HepG2 (cell line): ENCODE measurements at regions not wholly inside any gene's neighbourhood (a gene's known extent, or its start where the extent isn't known, plus 50 kb on each side); places are given as distances from the start of the nearest gene placed in this dataset.

Source experiments
- ATAC-seq: fragments of 200-7000 bp; cut with Tn5 transposase; 3 replicates; pipeline ENCODE4 v1.9.1; 2020; ENCODE audit warnings: mild to moderate bottlenecking, moderate library complexity
- BruUV-seq: library from RNA; stranded (reverse); fragments of 400-500 nt; replicated peaks from 2 replicates; lab custom pipeline; 2021; lab: Mats Ljungman, UMichigan
- CTCF ChIA-PET: fragments of 300-600 bp; formaldehyde crosslinking; extraction: SDS; loops from one replicate; lab custom pipeline; 2021; ENCODE audit warnings: low total read pairs, inconsistent platforms, low intra/inter-chr PET ratio; lab: Yijun Ruan, JAX
- POLR2A ChIA-PET: fragments of 350-600 bp; sonication (Branson Sonifier 250); formaldehyde crosslinking; loops from one replicate; lab custom pipeline; 2020; ENCODE audit warnings: antibody characterized with exemption, inconsistent platforms; lab: Yijun Ruan, JAX
- DNase-seq: peaks from one replicate; pipeline ENCODE4 v3.0.0-alpha.2; 2015; ENCODE audit warnings: low spot score
- FAIRE-seq: peaks from 3 replicates; lab custom pipeline; 2011; peaks lifted over from hg19 to GRCh38; lab: Jason Lieb, UNC
- H2AFZ ChIP-seq: one replicate; pipeline ENCODE4 v1.6.1; 2011; ENCODE audit warnings: low read length, inconsistent platforms
- H3K27ac ChIP-seq: fragments of 300-600 bp; 3 replicates; pipeline ENCODE4 v1.8.0; 2011; ENCODE audit warnings: mixed run types, mild to moderate bottlenecking, mixed read lengths, low read length, inconsistent platforms; ENCODE audit not compliant: insufficient read depth; ENCODE audit errors: extremely low read length
- H3K27me3 ChIP-seq, 2 experiments: fragments of 200-600 bp in 1 of 2; 2 replicates in 1 of 2; 3 replicates in 1 of 2; pipeline versions ENCODE4 v1.6.0 to v1.8.0; 2011; ENCODE audit warnings: low read length in 2 of 2, mild to moderate bottlenecking in 2 of 2, moderate library complexity in 2 of 2, inconsistent platforms in 1 of 2; ENCODE audit not compliant: insufficient read depth in 2 of 2, control insufficient read depth in 1 of 2
- H3K36me3 ChIP-seq, 2 experiments: fragments of 200-600 bp in 1 of 2; replicated peaks in 1 of 2; 2 replicates in 1 of 2; 3 replicates in 1 of 2; pipeline versions ENCODE4 v1.5.1 to v1.8.0; 2011; ENCODE audit warnings: low read length in 2 of 2, inconsistent platforms in 1 of 2; ENCODE audit not compliant: insufficient read depth in 2 of 2, control insufficient read depth in 1 of 2
- H3K4me1 ChIP-seq: 2 replicates; pipeline ENCODE4 v1.5.1; 2012; ENCODE audit warnings: low read length, inconsistent platforms; ENCODE audit not compliant: insufficient read depth
- H3K4me2 ChIP-seq: 2 replicates; pipeline ENCODE4 v1.6.0; 2011; ENCODE audit warnings: low read depth, low read length, inconsistent platforms
- H3K4me3 ChIP-seq, 3 experiments: fragments of 200-600 bp in 1 of 3; sonication (generic), shearing (Covaris generic) in 1 of 3; replicated peaks in 1 of 3; 2 replicates each; pipeline ENCODE4 v1.5.1; 2011 to 2016; ENCODE audit warnings: low read length in 3 of 3, inconsistent platforms in 2 of 3, low read depth in 2 of 3, mild to moderate bottlenecking in 2 of 3, control low read depth in 1 of 3, mixed read lengths in 1 of 3; ENCODE audit not compliant: insufficient read depth in 1 of 3
- H3K79me2 ChIP-seq: one replicate; pipeline ENCODE4 v1.6.1; 2011; ENCODE audit warnings: low read length, inconsistent platforms; ENCODE audit not compliant: insufficient read depth
- H3K9ac ChIP-seq: 2 replicates; pipeline ENCODE4 v1.6.0; 2011; ENCODE audit warnings: mild to moderate bottlenecking, low read depth, low read length, inconsistent platforms; ENCODE audit not compliant: insufficient read depth
- H3K9me3 ChIP-seq: 2 replicates; pipeline ENCODE4 v1.5.1; 2012; ENCODE audit warnings: mild to moderate bottlenecking, low read length
- H4K20me1 ChIP-seq: 2 replicates; pipeline ENCODE4 v1.6.0; 2011; ENCODE audit warnings: inconsistent platforms, mild to moderate bottlenecking, low read length, moderate library complexity; ENCODE audit not compliant: insufficient read depth
- ARNT ChIP-seq: fragments of 450-650 bp; IDR thresholded peaks from 2 replicates; pipeline ENCODE4 v1.6.1; 2017
- FOXP1 ChIP-seq, 2 experiments: fragments of 450-650 bp in 1 of 2; IDR thresholded peaks; 2 replicates each; pipeline ENCODE4 v1.6.1; 2017 to 2018; ENCODE audit warnings: antibody characterized with exemption in 1 of 2
- GFI1 ChIP-seq: sonication (generic); formaldehyde crosslinking; IDR thresholded peaks from 2 replicates; pipeline ENCODE4 v1.5.0; 2020; ENCODE audit warnings: missing genetic modification reagents, mild to moderate bottlenecking, borderline replicate concordance
- GPN1 ChIP-seq: sonication (generic); formaldehyde crosslinking; IDR thresholded peaks from 2 replicates; pipeline ENCODE4 v1.5.1; 2020; ENCODE audit warnings: missing genetic modification reagents, borderline replicate concordance
- JDP2 ChIP-seq: sonication (generic); formaldehyde crosslinking; IDR thresholded peaks from 2 replicates; pipeline ENCODE4 v1.8.1; 2022; ENCODE audit warnings: missing genetic modification reagents, borderline replicate concordance
- MTA3 ChIP-seq: sonication (generic); formaldehyde crosslinking; IDR thresholded peaks from 2 replicates; pipeline ENCODE4 v1.4.0; 2020; ENCODE audit warnings: missing genetic modification reagents
- NFYC ChIP-seq: IDR thresholded peaks from 2 replicates; pipeline ENCODE4 v1.6.1; 2016; ENCODE audit warnings: missing genetic modification reagents, missing compliant biosample characterization
- NR1H2 ChIP-seq: sonication (generic); formaldehyde crosslinking; IDR thresholded peaks from 2 replicates; pipeline ENCODE4 v1.8.1; 2022; ENCODE audit warnings: low read depth, missing genetic modification reagents, borderline replicate concordance
- PRMT3 ChIP-seq: sonication (generic); formaldehyde crosslinking; IDR thresholded peaks from 2 replicates; pipeline ENCODE4 v1.8.1; 2022; ENCODE audit warnings: low read depth, mild to moderate bottlenecking, moderate library complexity, missing genetic modification reagents, borderline replicate concordance
- ZMYM2 ChIP-seq: sonication (generic); formaldehyde crosslinking; IDR thresholded peaks from 2 replicates; pipeline ENCODE4 v1.8.0; 2022; ENCODE audit warnings: mild to moderate bottlenecking, missing genetic modification reagents
- ZNF24 ChIP-seq: fragments of 450-650 bp; IDR thresholded peaks from 2 replicates; pipeline ENCODE4 v1.6.1; 2017; ENCODE audit warnings: antibody characterized with exemption, mild to moderate bottlenecking
- ZNF501 ChIP-seq: sonication (generic); formaldehyde crosslinking; IDR thresholded peaks from 2 replicates; pipeline ENCODE4 v1.5.1; 2020; ENCODE audit warnings: mild to moderate bottlenecking, moderate library complexity, missing genetic modification reagents
- ZNF674 ChIP-seq: sonication (generic); formaldehyde crosslinking; IDR thresholded peaks from 2 replicates; pipeline ENCODE4 v1.5.0; 2020; ENCODE audit warnings: low read depth, mild to moderate bottlenecking, missing genetic modification reagents
- ZSCAN30 ChIP-seq: sonication (generic); formaldehyde crosslinking; IDR thresholded peaks from 2 replicates; pipeline ENCODE4 v1.5.0; 2020; ENCODE audit warnings: mild to moderate bottlenecking, missing genetic modification reagents
- WGBS: methylation state at CpG from one replicate; pipeline ENCODE4 v1.1.6; 2017; ENCODE audit warnings: low lambda C conversion rate; 5-methylcytosine and 5-hydroxymethylcytosine counted together
- in situ Hi-C: cut with HindIII; loops from 2 replicates; pipeline ENCODE4 v1.10.0; 2017; ENCODE audit warnings: low pct_unique_long_range_greater_than_20kb; ENCODE audit not compliant: extremely low pct_ligation_motif_present
- intact Hi-C: fragments of 100-400 bp; cut with micrococcal nuclease; formaldehyde crosslinking; loops from one replicate; pipeline ENCODE4 v1.10.0; 2022; ENCODE audit not compliant: unreplicated experiment
- TF ChIP-seq, protein P1 (sequence below), 2 experiments: IDR thresholded peaks; 2 replicates each; pipeline ENCODE4 v1.6.1; 2011 to 2012; ENCODE audit warnings: low read length in 2 of 2, borderline replicate concordance in 1 of 2, low read depth in 1 of 2, mild to moderate bottlenecking in 1 of 2, moderate library complexity in 1 of 2
- TF ChIP-seq, protein P2 (sequence below): sonication (generic); formaldehyde crosslinking; IDR thresholded peaks from 2 replicates; pipeline ENCODE4 v1.5.1; 2020; ENCODE audit warnings: mild to moderate bottlenecking, missing genetic modification reagents
- TF ChIP-seq, protein P3 (sequence below): sonication (generic); formaldehyde crosslinking; IDR thresholded peaks from 2 replicates; pipeline ENCODE4 v1.9.0; 2021; ENCODE audit warnings: missing genetic modification reagents, borderline replicate concordance

DNA sequence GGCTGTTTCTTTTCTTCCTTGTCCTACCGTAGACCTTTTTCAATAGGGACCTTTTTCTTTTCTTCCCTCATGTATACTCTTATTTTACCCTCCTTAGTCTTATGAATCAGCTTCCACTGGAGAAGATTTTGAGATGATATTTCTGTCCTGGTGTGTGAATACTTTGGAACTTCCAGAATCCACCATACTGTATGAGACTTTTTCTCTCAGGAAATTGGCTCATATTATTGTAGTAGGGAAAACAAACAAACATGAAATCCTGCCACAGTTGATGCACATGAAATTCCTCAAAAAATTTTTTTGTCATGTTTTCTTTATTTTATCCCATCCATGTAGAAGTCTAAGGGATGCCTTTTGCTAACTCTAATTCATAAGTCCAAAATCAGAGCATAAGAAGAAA is 289.3 kb upstream of the PLSCR5 start:
- BruUV-seq: no TSS peak
- no peak for FAIRE-seq
- TF ChIP-seq ZNF674: no peak
- TF ChIP-seq, protein P1, sequence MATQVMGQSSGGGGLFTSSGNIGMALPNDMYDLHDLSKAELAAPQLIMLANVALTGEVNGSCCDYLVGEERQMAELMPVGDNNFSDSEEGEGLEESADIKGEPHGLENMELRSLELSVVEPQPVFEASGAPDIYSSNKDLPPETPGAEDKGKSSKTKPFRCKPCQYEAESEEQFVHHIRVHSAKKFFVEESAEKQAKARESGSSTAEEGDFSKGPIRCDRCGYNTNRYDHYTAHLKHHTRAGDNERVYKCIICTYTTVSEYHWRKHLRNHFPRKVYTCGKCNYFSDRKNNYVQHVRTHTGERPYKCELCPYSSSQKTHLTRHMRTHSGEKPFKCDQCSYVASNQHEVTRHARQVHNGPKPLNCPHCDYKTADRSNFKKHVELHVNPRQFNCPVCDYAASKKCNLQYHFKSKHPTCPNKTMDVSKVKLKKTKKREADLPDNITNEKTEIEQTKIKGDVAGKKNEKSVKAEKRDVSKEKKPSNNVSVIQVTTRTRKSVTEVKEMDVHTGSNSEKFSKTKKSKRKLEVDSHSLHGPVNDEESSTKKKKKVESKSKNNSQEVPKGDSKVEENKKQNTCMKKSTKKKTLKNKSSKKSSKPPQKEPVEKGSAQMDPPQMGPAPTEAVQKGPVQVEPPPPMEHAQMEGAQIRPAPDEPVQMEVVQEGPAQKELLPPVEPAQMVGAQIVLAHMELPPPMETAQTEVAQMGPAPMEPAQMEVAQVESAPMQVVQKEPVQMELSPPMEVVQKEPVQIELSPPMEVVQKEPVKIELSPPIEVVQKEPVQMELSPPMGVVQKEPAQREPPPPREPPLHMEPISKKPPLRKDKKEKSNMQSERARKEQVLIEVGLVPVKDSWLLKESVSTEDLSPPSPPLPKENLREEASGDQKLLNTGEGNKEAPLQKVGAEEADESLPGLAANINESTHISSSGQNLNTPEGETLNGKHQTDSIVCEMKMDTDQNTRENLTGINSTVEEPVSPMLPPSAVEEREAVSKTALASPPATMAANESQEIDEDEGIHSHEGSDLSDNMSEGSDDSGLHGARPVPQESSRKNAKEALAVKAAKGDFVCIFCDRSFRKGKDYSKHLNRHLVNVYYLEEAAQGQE (IDR thresholded peaks at IDR 0.05; ENCODE audit: borderline replicate concordance in 1 of 2, low read depth in 1 of 2, low read length in 2 of 2): no peak
- no peak for TF ChIP-seq MTA3
- TF ChIP-seq FOXP1 (IDR thresholded peaks at IDR 0.05): no peak
- TF ChIP-seq FOXP1 (CRISPR knock-in tag; IDR thresholded peaks at IDR 0.05): no peak
- TF ChIP-seq ZMYM2 (CRISPR knock-in tag): no peak
- TF ChIP-seq GPN1 (CRISPR knock-in tag): no peak
- TF ChIP-seq JDP2 (CRISPR knock-in tag): no peak
- TF ChIP-seq, protein P2, sequence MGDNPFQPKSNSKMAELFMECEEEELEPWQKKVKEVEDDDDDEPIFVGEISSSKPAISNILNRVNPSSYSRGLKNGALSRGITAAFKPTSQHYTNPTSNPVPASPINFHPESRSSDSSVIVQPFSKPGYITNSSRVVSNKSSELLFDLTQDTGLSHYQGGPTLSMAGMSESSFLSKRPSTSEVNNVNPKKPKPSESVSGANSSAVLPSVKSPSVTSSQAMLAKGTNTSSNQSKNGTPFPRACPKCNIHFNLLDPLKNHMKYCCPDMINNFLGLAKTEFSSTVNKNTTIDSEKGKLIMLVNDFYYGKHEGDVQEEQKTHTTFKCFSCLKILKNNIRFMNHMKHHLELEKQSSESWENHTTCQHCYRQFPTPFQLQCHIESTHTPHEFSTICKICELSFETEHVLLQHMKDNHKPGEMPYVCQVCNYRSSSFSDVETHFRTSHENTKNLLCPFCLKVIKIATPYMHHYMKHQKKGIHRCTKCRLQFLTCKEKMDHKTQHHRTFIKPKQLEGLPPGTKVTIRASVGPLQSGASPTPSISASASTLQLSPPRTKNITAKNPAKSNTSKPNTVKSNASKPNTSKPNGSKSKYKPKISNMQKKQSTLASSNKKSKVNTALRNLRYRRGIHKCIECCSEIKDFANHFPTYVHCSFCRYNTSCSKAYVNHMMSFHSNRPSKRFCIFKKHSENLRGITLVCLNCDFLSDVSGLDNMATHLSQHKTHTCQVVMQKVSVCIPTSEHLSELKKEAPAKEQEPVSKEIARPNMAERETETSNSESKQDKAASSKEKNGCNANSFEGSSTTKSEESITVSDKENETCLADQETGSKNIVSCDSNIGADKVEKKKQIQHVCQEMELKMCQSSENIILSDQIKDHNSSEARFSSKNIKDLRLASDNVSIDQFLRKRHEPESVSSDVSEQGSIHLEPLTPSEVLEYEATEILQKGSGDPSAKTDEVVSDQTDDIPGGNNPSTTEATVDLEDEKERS (CRISPR knock-in tag): no peak
- TF ChIP-seq, protein P3, sequence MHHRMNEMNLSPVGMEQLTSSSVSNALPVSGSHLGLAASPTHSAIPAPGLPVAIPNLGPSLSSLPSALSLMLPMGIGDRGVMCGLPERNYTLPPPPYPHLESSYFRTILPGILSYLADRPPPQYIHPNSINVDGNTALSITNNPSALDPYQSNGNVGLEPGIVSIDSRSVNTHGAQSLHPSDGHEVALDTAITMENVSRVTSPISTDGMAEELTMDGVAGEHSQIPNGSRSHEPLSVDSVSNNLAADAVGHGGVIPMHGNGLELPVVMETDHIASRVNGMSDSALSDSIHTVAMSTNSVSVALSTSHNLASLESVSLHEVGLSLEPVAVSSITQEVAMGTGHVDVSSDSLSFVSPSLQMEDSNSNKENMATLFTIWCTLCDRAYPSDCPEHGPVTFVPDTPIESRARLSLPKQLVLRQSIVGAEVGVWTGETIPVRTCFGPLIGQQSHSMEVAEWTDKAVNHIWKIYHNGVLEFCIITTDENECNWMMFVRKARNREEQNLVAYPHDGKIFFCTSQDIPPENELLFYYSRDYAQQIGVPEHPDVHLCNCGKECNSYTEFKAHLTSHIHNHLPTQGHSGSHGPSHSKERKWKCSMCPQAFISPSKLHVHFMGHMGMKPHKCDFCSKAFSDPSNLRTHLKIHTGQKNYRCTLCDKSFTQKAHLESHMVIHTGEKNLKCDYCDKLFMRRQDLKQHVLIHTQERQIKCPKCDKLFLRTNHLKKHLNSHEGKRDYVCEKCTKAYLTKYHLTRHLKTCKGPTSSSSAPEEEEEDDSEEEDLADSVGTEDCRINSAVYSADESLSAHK (CRISPR knock-in tag): no peak
- no peak for TF ChIP-seq GFI1 (CRISPR knock-in tag)
- TF ChIP-seq ZNF501 (CRISPR knock-in tag): no peak
- no peak for TF ChIP-seq ZNF24
- TF ChIP-seq PRMT3 (CRISPR knock-in tag): no peak
- TF ChIP-seq NFYC: no peak
- no peak for TF ChIP-seq ZSCAN30 (CRISPR knock-in tag)
- TF ChIP-seq NR1H2 (CRISPR knock-in tag): no peak
- no peak for TF ChIP-seq ARNT

More for the DNA sequence above, 289.3 kb upstream of the PLSCR5 start:
- 0% methylated on average over 1 of the region's 1 CpG for WGBS
- in situ Hi-C loops (no loop called here), intact Hi-C loops (no loop called here)
- H3K9ac ChIP-seq: no peak overlapping the region
- no peaks in the 10 kb centered on the region for H3K9me3 ChIP-seq
- H4K20me1 ChIP-seq: no peaks in the 10 kb centered on the region
- no peaks in the 10 kb centered on the region for H3K36me3 ChIP-seq
- H3K4me1 ChIP-seq: no peaks in the 10 kb centered on the region
- ATAC-seq: no peak
- DNase-seq: no peak
- no peak overlapping the region for H3K4me3 ChIP-seq
- CTCF ChIA-PET: no interaction called here
- no peaks in the 10 kb centered on the region for H3K79me2 ChIP-seq
- POLR2A ChIA-PET: no interaction called here
- no peak overlapping the region for H2AFZ ChIP-seq
- H3K27me3 ChIP-seq: no peaks in the 10 kb centered on the region; a peak in 1 of 5 replicates
- H3K27ac ChIP-seq: no peak overlapping the region
- no peak overlapping the region for H3K4me2 ChIP-seq
